ENCODE measurements at regions not wholly inside any gene's neighbourhood (a gene's known extent, or its start where the extent isn't known, plus 50 kb on each side); places are given as distances from the start of the nearest gene placed in this dataset.

- TF ChIP-seq CTCF (IDR thresholded peaks at IDR 0.05; ENCODE audit: insufficient read depth, missing control alignments) = no peak
- no peak for DNase-seq (ENCODE audit: insufficient read length, low spot score)
- no peak for FAIRE-seq
These were observed 511.3 kb downstream of the MIAT start for GRCh38 chr22:27168681-27169080.

- DNase-seq (ENCODE audit: insufficient read length, low spot score) (no peak), FAIRE-seq (no peak)
- TF ChIP-seq CTCF (IDR thresholded peaks at IDR 0.05; ENCODE audit: insufficient read depth, missing control alignments) = no peak
These were observed 513.1 kb downstream of the MIAT start for GRCh38 chr22:27170491-27170890.

- FAIRE-seq = no peak
- no peak for TF ChIP-seq CTCF (IDR thresholded peaks at IDR 0.05; ENCODE audit: insufficient read depth, missing control alignments)
- DNase-seq (ENCODE audit: insufficient read length, low spot score) = no peak
These were observed 513.8 kb downstream of the MIAT start for GRCh38 chr22:27171212-27171611.

- FAIRE-seq = no peak
- TF ChIP-seq CTCF (IDR thresholded peaks at IDR 0.05; ENCODE audit: insufficient read depth, missing control alignments) = no peak
- no peak for DNase-seq (ENCODE audit: insufficient read length, low spot score)
These were observed 516.1 kb downstream of the MIAT start for GRCh38 chr22:27173530-27173929.

- TF ChIP-seq CTCF (IDR thresholded peaks at IDR 0.05; ENCODE audit: insufficient read depth, missing control alignments) = no peak
These were observed 517.8 kb downstream of the MIAT start for GRCh38 chr22:27175021-27175838.

GRCh38 chr22:27175974-27176373 lies 518.6 kb downstream of the MIAT start:
- FAIRE-seq = no peak
- no peak for TF ChIP-seq CTCF (IDR thresholded peaks at IDR 0.05; ENCODE audit: insufficient read depth, missing control alignments)
- DNase-seq (ENCODE audit: insufficient read length, low spot score) = no peak

More at GRCh38 chr22:27175021-27175838, 517.8 kb downstream of the MIAT start:
- DNase-seq (ENCODE audit: insufficient read length, low spot score) = no peak
- FAIRE-seq = no peak

- FAIRE-seq (no peak), DNase-seq (ENCODE audit: insufficient read length, low spot score) (no peak)
These were observed 521.8 kb downstream of the MIAT start for GRCh38 chr22:27179161-27179560.

More at GRCh38 chr22:27179161-27179560, 521.8 kb downstream of the MIAT start:
- no peak for TF ChIP-seq CTCF (IDR thresholded peaks at IDR 0.05; ENCODE audit: insufficient read depth, missing control alignments)

Measured in D721Med (cell line).